HG02763 (cell line): ENCODE measurements at regions not wholly inside any gene's neighbourhood (a gene's known extent, or its start where the extent isn't known, plus 50 kb on each side); places are given as distances from the start of the nearest gene placed in this dataset.

ENCODE experiments used
- ATAC-seq: cut with Tn5 transposase; IDR thresholded peaks from one replicate; pipeline ENCODE4 v1.9.1; 2021; ENCODE audit warnings: mild to moderate bottlenecking, moderate library complexity; ENCODE audit not compliant: unreplicated experiment

DNA sequence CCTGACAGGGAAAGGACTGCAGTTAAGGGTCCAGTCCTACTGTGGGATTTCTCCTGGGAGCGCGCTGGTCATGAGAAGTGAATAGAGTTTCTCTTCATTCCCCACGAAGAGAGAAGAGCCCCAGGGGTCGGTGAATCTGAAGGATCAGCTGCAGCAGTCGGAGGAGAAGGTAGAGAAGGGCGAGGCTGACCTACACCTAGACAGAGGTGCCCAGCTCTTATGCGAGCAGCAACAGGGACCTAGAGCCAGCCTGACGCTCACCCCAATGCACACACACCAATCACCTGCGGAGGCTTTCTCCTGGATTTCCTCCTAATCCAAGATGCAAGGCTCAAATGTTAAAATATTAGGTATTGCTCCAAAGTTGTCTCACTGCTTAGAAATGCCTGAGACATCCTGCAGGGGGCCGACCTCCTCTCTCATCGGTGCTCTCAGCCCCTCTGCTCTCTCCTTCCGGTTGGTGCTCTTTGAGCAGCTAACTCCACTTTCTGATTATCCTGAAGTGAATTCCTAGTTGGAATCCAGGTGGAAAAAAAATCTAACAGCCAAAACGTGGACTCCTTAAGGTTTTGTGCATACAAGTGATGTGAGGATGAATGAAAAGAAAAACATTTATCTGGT, 176.4 kb downstream of the AHR start:
- no peak for ATAC-seq

- no peak for ATAC-seq
Observed at GRCh38 chr7:17477182-17477581, 178.7 kb downstream of the AHR start.

DNA sequence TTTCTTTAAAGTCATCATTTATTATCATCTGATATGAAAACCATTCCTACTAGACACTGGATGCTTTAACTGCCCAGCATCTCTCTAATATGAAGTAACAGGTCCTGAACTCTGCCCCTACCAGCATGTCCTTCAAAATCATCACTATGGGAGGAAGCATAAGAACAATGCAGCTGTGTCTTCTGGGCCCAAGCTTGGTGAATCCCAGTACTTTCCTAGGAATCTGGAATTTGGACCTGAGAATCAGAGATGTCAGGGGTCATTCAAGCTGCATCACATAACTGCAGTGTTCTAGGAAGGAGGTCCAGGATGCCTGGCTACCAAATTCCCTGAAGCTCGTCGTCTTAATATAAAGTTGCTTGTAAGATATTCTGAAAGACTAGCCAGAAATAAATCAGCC, 182.7 kb downstream of the AHR start:
- no peak for ATAC-seq

- ATAC-seq, result no peak
Observed at GRCh38 chr7:17485368-17485767, 186.9 kb downstream of the AHR start.

GRCh38 chr7:17485904-17486303, 187.5 kb downstream of the AHR start:
- ATAC-seq, result no peak

GRCh38 chr7:17486835-17487234, 188.4 kb downstream of the AHR start:
- no peak for ATAC-seq

GRCh38 chr7:17487343-17487742, 188.9 kb downstream of the AHR start:
- no peak for ATAC-seq

- no peak for ATAC-seq
Observed at GRCh38 chr7:17488829-17489228, 190.4 kb downstream of the AHR start.

DNA sequence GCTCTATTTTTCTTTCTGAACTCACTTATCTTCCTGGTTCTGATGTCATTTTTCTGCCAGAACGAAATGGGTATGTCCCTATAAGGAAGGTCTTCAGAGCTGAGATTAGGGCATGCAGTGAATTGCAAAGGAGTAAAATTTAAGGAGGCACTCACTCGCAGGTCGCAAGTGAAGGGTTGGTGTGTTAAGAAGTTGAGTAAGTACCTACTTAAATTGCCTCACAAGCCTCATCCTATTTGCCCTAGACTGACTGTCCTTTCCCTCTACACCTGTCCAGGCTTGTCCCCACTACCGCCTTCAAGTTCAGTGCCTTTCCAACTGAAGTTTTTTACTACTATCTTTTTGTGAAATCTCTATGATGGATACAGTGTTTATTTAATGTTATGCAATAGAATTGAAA, 191.5 kb downstream of the AHR start:
- ATAC-seq, result no peak

- no peak for ATAC-seq
Observed at GRCh38 chr7:17490825-17491224, 192.4 kb downstream of the AHR start.

GRCh38 chr7:17492437-17492836, 194.0 kb downstream of the AHR start:
- ATAC-seq, result peak; percentile 71

DNA sequence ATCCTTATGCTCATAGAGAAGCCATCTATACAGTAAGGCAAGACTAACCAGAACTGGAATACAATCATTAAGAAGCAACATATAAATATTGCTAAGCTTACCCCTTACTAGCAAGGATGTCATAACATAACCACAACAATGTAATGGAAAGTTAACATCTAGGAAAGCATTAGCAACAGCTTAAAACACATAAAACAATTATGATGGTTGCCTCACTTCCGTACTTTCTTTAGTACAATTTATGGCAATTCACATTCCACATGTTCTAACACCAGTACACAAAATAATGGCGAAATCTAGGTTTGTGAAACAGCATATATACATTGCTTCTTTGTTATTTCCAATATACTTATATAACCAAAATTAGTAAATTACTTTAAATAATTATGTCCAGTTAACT, 195.0 kb downstream of the AHR start:
- ATAC-seq, result no peak

DNA sequence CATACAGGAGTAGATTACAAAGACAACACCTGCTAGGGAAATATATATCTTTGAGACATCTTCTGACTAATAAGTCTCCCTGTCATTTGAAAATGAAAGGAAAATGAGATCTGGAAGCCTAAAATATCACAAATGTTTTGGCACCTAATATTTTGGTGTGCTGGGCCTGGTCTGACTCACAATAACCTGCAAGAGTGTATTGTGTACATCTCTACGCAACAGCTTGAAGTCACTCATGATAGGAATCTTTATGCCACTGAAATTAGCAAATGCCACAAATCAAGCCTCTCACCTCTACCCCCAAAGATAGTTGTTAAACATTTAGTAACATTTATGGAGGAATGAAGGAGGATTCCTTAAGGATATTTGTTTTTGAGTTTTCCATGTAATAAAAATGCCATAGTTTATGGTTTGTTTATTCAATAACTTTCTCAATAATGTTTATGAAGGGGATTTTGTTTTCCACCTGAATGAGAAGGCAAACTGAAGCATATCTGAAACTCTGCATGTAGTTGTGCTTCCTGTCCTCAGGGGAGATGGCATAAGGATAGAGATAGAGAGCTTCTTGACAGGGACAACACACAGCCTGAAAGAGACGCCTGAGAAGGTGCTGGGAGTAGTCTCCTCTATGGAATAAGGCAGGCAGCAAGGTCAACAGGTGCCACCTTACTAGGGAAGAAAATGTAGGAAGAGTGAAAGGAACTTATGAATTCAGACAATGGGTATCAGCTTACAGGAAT, 197.4 kb downstream of the AHR start:
- no peak for ATAC-seq

- ATAC-seq, result no peak
Observed at GRCh38 chr7:17497136-17497535, 198.7 kb downstream of the AHR start.

GRCh38 chr7:17497549-17498167, 199.2 kb downstream of the AHR start:
- ATAC-seq, result no peak

- ATAC-seq, result no peak
Observed at GRCh38 chr7:17498230-17498629, 199.8 kb downstream of the AHR start.

DNA sequence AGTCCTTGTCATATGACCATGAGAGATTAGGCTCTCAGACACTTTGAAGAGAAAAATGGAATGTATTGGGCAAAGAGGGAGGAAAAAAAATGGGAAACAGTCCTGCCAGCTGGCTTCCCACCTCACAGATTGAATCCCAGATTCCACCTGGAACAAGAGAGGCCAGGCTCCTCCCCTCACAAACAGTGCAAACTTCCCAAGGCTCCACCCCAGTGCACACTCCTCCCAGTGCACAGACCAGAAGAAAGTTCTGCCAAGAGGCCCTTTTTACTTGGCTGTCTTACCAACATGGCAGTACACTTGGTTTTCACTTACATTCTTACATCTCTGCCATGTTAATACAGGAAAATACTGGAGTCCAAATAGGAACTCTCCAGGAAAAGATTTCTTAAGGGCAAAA, 202.3 kb downstream of the AHR start:
- no peak for ATAC-seq

DNA sequence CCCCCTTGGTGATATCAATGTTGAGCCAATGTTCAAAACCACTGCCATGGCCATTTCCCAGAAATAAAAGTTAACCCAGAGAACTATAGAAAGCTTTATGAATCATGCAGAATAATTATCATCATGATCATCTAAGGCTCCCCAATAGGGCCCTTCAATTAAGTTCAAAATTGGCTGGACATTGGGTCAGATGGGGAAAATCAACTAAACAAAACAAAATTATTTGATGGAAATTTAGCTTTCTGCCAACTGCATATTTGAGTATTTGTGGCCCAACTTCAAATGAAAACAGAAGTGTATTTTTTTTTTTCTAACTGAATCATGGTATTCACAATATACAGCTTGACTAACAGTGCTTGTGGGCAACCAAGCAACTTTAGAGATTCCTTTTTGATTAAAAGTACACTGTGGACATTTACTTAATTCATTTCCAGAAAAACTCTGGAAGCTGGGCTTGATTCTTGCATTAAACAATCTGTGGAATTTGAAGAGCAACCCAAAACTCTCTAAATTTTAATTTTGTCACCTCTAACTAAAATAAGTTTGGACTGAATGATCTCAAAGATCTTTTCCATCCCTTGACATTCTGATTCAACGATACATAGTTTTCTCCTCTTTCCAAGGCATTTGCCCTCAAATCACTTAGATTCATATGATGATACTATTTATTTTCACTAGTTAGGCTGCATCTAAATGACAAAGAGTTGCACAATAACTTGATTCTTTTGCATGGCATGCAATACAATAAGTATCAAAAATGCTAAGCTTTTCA, 203.2 kb downstream of the AHR start:
- ATAC-seq, result no peak

- ATAC-seq, result no peak
Observed at GRCh38 chr7:17502213-17503060, 204.0 kb downstream of the AHR start.

GRCh38 chr7:17506095-17506494, 207.6 kb downstream of the AHR start:
- ATAC-seq, result peak; percentile 87

- no peak for ATAC-seq
Observed at GRCh38 chr7:17506596-17506995, 208.1 kb downstream of the AHR start.
